GM18499 (cell line): ENCODE measurements at regions not wholly inside any gene's neighbourhood (a gene's known extent, or its start where the extent isn't known, plus 50 kb on each side); places are given as distances from the start of the nearest gene placed in this dataset.
"Not testable (repeated sequence)": the region's sequence is repeated elsewhere in the genome, so short reads cannot be mapped to it uniquely, and the experiment has no call there.

Source experiments
- ATAC-seq: cut with Tn5 transposase; IDR thresholded peaks from one replicate; pipeline ENCODE4 v1.9.1; 2021; ENCODE audit warnings: moderate number of reproducible peaks; ENCODE audit not compliant: insufficient read depth, unreplicated experiment

GRCh38 chr3:158026236-158026635 is 80.0 kb downstream of the SHOX2 start:
- no peak for ATAC-seq

- ATAC-seq, result not testable (repeated sequence)
These were observed 86.3 kb downstream of the SHOX2 start for GRCh38 chr3:158019897-158020296.

GRCh38 chr3:158018462-158018861 is 87.8 kb downstream of the SHOX2 start:
- no peak for ATAC-seq

GRCh38 chr3:158012901-158013300 is 93.3 kb downstream of the SHOX2 start:
- ATAC-seq, result no peak

GRCh38 chr3:158005391-158006100 is 100.7 kb downstream of the SHOX2 start:
- ATAC-seq, result no peak

GRCh38 chr3:157999246-157999645 is 107.0 kb downstream of the SHOX2 start:
- ATAC-seq, result no peak

GRCh38 chr3:157982359-157982758 is 123.9 kb downstream of the SHOX2 start:
- ATAC-seq, result no peak

GRCh38 chr3:157981819-157982218 is 124.4 kb downstream of the SHOX2 start:
- ATAC-seq, result no peak

- ATAC-seq, result no peak
These were observed 127.2 kb downstream of the SHOX2 start for GRCh38 chr3:157979022-157979421.

GRCh38 chr3:157961665-157962064 is 144.6 kb downstream of the SHOX2 start:
- ATAC-seq, result no peak

- ATAC-seq, result no peak
These were observed 147.8 kb downstream of the SHOX2 start for GRCh38 chr3:157958457-157958856.

- no peak for ATAC-seq
These were observed 149.4 kb downstream of the SHOX2 start for GRCh38 chr3:157956850-157957249.

GRCh38 chr3:157956176-157956575 is 150.0 kb downstream of the SHOX2 start:
- no peak for ATAC-seq

GRCh38 chr3:157953565-157953964 is 152.7 kb downstream of the SHOX2 start:
- no peak for ATAC-seq

- no peak for ATAC-seq
These were observed 157.4 kb downstream of the SHOX2 start for GRCh38 chr3:157948605-157949383.

- no peak for ATAC-seq
These were observed 167.1 kb downstream of the SHOX2 start for GRCh38 chr3:157939166-157939565.

- ATAC-seq, result no peak
These were observed 168.0 kb downstream of the SHOX2 start for GRCh38 chr3:157938154-157938779.

- no peak for ATAC-seq
These were observed 174.7 kb downstream of the SHOX2 start for GRCh38 chr3:157931517-157931916.

GRCh38 chr3:157930000-157930780 is 176.0 kb downstream of the SHOX2 start:
- ATAC-seq, result no peak

- no peak for ATAC-seq
These were observed 179.4 kb downstream of the SHOX2 start for GRCh38 chr3:157926822-157927221.

- ATAC-seq, result no peak
These were observed 183.6 kb downstream of the SHOX2 start for GRCh38 chr3:157922614-157923013.
